HCT116 (cell line): ENCODE measurements at regions not wholly inside any gene's neighbourhood (a gene's known extent, or its start where the extent isn't known, plus 50 kb on each side); places are given as distances from the start of the nearest gene placed in this dataset.

ENCODE experiments used
- ATAC-seq: fragments of 200-7000 bp; cut with Tn5 transposase; 2 replicates; pipeline ENCODE4 v1.9.1; 2020; ENCODE audit warnings: mild to moderate bottlenecking, moderate library complexity
- BruUV-seq: library from RNA; stranded (reverse); fragments of 400-500 nt; replicated peaks from 2 replicates; lab custom pipeline; 2021; lab: Mats Ljungman, UMichigan
- CTCF ChIA-PET: fragments of 300-600 bp; sonication (Branson Sonifier 250); formaldehyde crosslinking; loops from one replicate; lab custom pipeline; 2021; ENCODE audit warnings: antibody characterized with exemption; lab: Charles Lee
- POLR2A ChIA-PET: fragments of 300-600, 350-600 bp; sonication (Branson Sonifier 250); formaldehyde crosslinking; loops from one replicate; lab custom pipeline; 2021; ENCODE audit warnings: antibody characterized with exemption; lab: Charles Lee
- RAD21 ChIA-PET, 2 experiments: fragments of 300-600 bp; sonication (Branson Sonifier 250); formaldehyde crosslinking; loops; one replicate each; lab custom pipeline; 2023; ENCODE audit warnings: low total read pairs in 2 of 2; ENCODE audit not compliant: uncharacterized antibody in 2 of 2, unreplicated experiment in 2 of 2, low non-redundant PET in 1 of 2; lab: Charles Lee
- DNase-seq: peaks from one replicate; pipeline ENCODE4 v3.0.0-alpha.2; 2010; ENCODE audit warnings: low read depth, low spot score
- H2AFZ ChIP-seq: fragments of 200-600 bp; shearing (Covaris generic), sonication (generic); 2 replicates; pipeline ENCODE4 v1.6.1; 2017; ENCODE audit warnings: low read depth, mixed run types, mixed read lengths, antibody characterized with exemption, low read length; ENCODE audit not compliant: poor library complexity, severe bottlenecking
- H3K27ac ChIP-seq: 2 replicates; pipeline ENCODE4 v1.5.1; 2012; ENCODE audit warnings: low read depth, low read length
- H3K27me3 ChIP-seq: fragments of 200-600 bp; sonication (generic); 2 replicates; pipeline ENCODE4 v1.6.1; 2016; ENCODE audit warnings: mixed run types, low read length, mixed read lengths; ENCODE audit not compliant: insufficient read depth
- H3K36me3 ChIP-seq, 2 experiments: fragments of 200-500 bp in 1 of 2; fragments of 200-600 bp in 1 of 2; sonication (Bioruptor generic) in 1 of 2; sonication (generic) in 1 of 2; 2 replicates each; pipeline versions ENCODE4 v1.5.1 to v1.6.1; 2014 to 2016; ENCODE audit warnings: low read length in 2 of 2, inconsistent platforms in 1 of 2, mixed read lengths in 1 of 2, mixed run types in 1 of 2; ENCODE audit not compliant: insufficient read depth in 2 of 2, control insufficient read depth in 1 of 2
- H3K4me1 ChIP-seq, 2 experiments: fragments of 200-600 bp in 1 of 2; sonication (generic) in 1 of 2; 2 replicates each; pipeline versions ENCODE4 v1.5.1 to v1.6.1; 2012 to 2017; ENCODE audit warnings: low read length in 2 of 2, inconsistent platforms in 1 of 2, mild to moderate bottlenecking in 1 of 2, mixed read lengths in 1 of 2, mixed run types in 1 of 2, moderate library complexity in 1 of 2; ENCODE audit not compliant: insufficient read depth in 2 of 2, control insufficient read depth in 1 of 2
- H3K4me2 ChIP-seq: fragments of 200-600 bp; sonication (generic); 2 replicates; pipeline ENCODE4 v1.6.1; 2017; ENCODE audit warnings: mixed run types, low read length, mixed read lengths
- H3K4me3 ChIP-seq, 2 experiments: fragments of 200-600 bp in 1 of 2; sonication (generic) in 1 of 2; replicated peaks in 1 of 2; 2 replicates each; pipeline ENCODE4 v1.5.1; 2011 to 2016; ENCODE audit warnings: low read length in 2 of 2, control low read depth in 1 of 2, low read depth in 1 of 2, mild to moderate bottlenecking in 1 of 2, mixed read lengths in 1 of 2, mixed run types in 1 of 2
- H3K79me2 ChIP-seq: fragments of 200-600 bp; sonication (generic); 2 replicates; pipeline ENCODE4 v1.6.1; 2017; ENCODE audit warnings: mild to moderate bottlenecking, mixed run types, low read length, moderate library complexity, mixed read lengths; ENCODE audit not compliant: insufficient read depth
- H3K9ac ChIP-seq: fragments of 200-600 bp; sonication (generic); 2 replicates; pipeline ENCODE4 v1.6.1; 2016; ENCODE audit warnings: low read length, mixed read lengths
- H3K9me2 ChIP-seq: fragments of 200-600 bp; sonication (generic), shearing (Covaris generic); 2 replicates; pipeline ENCODE4 v1.6.1; 2017; ENCODE audit warnings: mixed run types, mild to moderate bottlenecking, moderate library complexity; ENCODE audit not compliant: insufficient read depth
- H3K9me3 ChIP-seq, 2 experiments: fragments of 200-500 bp in 1 of 2; fragments of 200-600 bp in 1 of 2; sonication (Bioruptor generic) in 1 of 2; sonication (generic) in 1 of 2; 2 replicates each; pipeline ENCODE4 v1.6.1; 2014 to 2017; ENCODE audit warnings: low read length in 2 of 2, mixed read lengths in 2 of 2, inconsistent platforms in 1 of 2, low read depth in 1 of 2, mild to moderate bottlenecking in 1 of 2, mixed run types in 1 of 2, moderate library complexity in 1 of 2; ENCODE audit not compliant: control insufficient read depth in 1 of 2, insufficient read depth in 1 of 2
- H4K20me1 ChIP-seq: fragments of 200-600 bp; sonication (generic), shearing (Covaris generic); 2 replicates; pipeline ENCODE4 v1.6.1; 2017; ENCODE audit warnings: mixed run types, mild to moderate bottlenecking, moderate library complexity; ENCODE audit not compliant: insufficient read depth
- EGR1 ChIP-seq: IDR thresholded peaks from 2 replicates; pipeline ENCODE4 v1.6.1; 2012; ENCODE audit warnings: low read depth
- ELF1 ChIP-seq: IDR thresholded peaks from 2 replicates; pipeline ENCODE4 v1.6.1; 2012; ENCODE audit warnings: low read depth, borderline replicate concordance
- EZH2 ChIP-seq: fragments of 200-600 bp; sonication (generic); IDR thresholded peaks from 2 replicates; pipeline ENCODE4 v1.6.1; 2017; ENCODE audit warnings: antibody characterized with exemption, mixed run types
- EZH2phosphoT487 ChIP-seq: fragments of 200-600 bp; IDR thresholded peaks from 2 replicates; pipeline ENCODE4 v1.6.1; 2018; ENCODE audit warnings: antibody characterized with exemption, borderline replicate concordance
- FOSL1 ChIP-seq: IDR thresholded peaks from 2 replicates; pipeline ENCODE4 v1.6.1; 2012; ENCODE audit warnings: low read depth
- POLR2A ChIP-seq: IDR thresholded peaks from 2 replicates; pipeline ENCODE4 v1.7.0; 2011; ENCODE audit warnings: borderline replicate concordance; ENCODE audit not compliant: insufficient read depth, insufficient read length; ENCODE audit errors: extremely low read depth
- SRF ChIP-seq: IDR thresholded peaks from 2 replicates; pipeline ENCODE4 v1.6.1; 2012; ENCODE audit warnings: low read depth
- TCF7L2 ChIP-seq: IDR thresholded peaks from 2 replicates; pipeline ENCODE4 v1.7.0; 2011; ENCODE audit warnings: borderline replicate concordance, inconsistent platforms; ENCODE audit not compliant: insufficient read depth, insufficient read length; ENCODE audit errors: extremely low read depth
- YY1 ChIP-seq: IDR thresholded peaks from 2 replicates; pipeline ENCODE4 v1.6.1; 2011; ENCODE audit warnings: low read length, low read depth, moderate library complexity, mild to moderate bottlenecking; ENCODE audit not compliant: insufficient replicate concordance; ENCODE audit errors: extremely low read depth
- intact Hi-C: fragments of 100-400 bp; cut with micrococcal nuclease; formaldehyde crosslinking; loops from 2 replicates; pipeline ENCODE4 v1.10.0; 2022
- TF ChIP-seq, protein P1 (sequence below): IDR thresholded peaks from 2 replicates; pipeline ENCODE4 v1.6.1; 2012; ENCODE audit warnings: low read depth
- TF ChIP-seq, protein P2 (sequence below), 3 experiments: fragments of 200-600 bp in 1 of 3; sonication (generic) in 1 of 3; IDR thresholded peaks in 2 of 3; conservative IDR thresholded peaks in 1 of 3; 2 replicates each; pipeline ENCODE4 v1.5.1; 2012 to 2017; ENCODE audit warnings: low read depth in 2 of 3, low read length in 2 of 3, antibody characterized with exemption in 1 of 3, borderline replicate concordance in 1 of 3, control low read depth in 1 of 3, mild to moderate bottlenecking in 1 of 3, mixed read lengths in 1 of 3, mixed run types in 1 of 3, moderate library complexity in 1 of 3; ENCODE audit not compliant: insufficient read depth in 1 of 3

DNA sequence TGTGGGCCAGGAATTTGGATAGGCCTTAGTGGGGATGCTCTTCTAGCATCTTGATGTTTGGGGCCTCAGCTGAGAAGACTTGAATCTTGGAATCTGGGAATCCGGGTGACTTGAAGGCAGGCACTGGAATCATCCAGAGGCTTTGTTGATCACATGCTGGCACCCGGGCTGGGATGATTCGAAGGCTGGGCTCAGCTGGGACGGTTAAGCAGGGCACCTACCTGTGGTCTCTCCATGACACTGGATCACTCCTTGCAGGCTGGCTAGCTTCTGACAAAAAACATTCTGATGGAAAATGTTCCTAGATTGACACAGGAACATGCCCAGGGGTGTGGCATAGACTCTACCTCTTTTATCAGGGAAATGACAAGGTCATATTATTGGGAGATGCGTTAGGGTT, 149.1 kb downstream of the TENT4A start:
- intact Hi-C loops, result no loop called here
- Histone ChIP-seq H3K9ac (no peak overlapping the region), H3K9me2 (no peaks in the 10 kb centered on the region), H3K79me2 (no peaks in the 10 kb centered on the region), H2AFZ (no peak overlapping the region), H3K4me1 (no peaks in the 10 kb centered on the region), H3K9me3 (no peaks in the 10 kb centered on the region), H3K27me3 (no peaks in the 10 kb centered on the region; the same call in 1 of the 2 replicates), H3K4me2 (no peak overlapping the region), H4K20me1 (no peaks in the 10 kb centered on the region), H3K4me3 (no peak overlapping the region), H3K36me3 (no peaks in the 10 kb centered on the region), H3K27ac (no peak overlapping the region)
- ATAC-seq, result no peak
- TF ChIP-seq EGR1 (no peak), POLR2A (no peak), YY1 (no peak)
- TF ChIP-seq, protein P1, sequence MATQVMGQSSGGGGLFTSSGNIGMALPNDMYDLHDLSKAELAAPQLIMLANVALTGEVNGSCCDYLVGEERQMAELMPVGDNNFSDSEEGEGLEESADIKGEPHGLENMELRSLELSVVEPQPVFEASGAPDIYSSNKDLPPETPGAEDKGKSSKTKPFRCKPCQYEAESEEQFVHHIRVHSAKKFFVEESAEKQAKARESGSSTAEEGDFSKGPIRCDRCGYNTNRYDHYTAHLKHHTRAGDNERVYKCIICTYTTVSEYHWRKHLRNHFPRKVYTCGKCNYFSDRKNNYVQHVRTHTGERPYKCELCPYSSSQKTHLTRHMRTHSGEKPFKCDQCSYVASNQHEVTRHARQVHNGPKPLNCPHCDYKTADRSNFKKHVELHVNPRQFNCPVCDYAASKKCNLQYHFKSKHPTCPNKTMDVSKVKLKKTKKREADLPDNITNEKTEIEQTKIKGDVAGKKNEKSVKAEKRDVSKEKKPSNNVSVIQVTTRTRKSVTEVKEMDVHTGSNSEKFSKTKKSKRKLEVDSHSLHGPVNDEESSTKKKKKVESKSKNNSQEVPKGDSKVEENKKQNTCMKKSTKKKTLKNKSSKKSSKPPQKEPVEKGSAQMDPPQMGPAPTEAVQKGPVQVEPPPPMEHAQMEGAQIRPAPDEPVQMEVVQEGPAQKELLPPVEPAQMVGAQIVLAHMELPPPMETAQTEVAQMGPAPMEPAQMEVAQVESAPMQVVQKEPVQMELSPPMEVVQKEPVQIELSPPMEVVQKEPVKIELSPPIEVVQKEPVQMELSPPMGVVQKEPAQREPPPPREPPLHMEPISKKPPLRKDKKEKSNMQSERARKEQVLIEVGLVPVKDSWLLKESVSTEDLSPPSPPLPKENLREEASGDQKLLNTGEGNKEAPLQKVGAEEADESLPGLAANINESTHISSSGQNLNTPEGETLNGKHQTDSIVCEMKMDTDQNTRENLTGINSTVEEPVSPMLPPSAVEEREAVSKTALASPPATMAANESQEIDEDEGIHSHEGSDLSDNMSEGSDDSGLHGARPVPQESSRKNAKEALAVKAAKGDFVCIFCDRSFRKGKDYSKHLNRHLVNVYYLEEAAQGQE, result no peak
- CTCF ChIA-PET, result no interaction called here
- no peak for DNase-seq
- RAD21 ChIA-PET, result no interaction called here
- POLR2A ChIA-PET, result no interaction called here
- no TSS peak for BruUV-seq

DNA sequence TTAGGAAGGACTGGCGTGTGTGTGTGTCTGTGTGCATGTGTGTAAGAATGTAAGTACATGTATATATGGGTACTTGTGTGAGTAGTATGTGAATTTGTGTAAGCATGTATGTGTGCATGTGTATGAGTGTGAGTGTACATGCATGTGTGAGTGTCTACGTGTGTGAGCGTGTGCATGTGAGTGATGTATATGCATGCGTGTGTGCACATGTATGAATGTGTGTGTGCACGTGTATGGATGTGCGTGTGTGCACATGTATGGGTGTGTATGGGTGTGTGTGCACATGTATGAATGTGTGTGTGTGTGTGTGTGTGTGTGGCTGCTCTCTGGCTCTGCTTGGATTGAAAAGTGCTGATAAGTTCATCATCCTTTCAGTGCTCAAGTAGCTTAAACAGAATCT, 154.5 kb downstream of the TENT4A start:
- ChIA-PET POLR2A (no interaction called here), CTCF (no interaction called here), RAD21 (no interaction called here)
- Histone ChIP-seq H4K20me1 (no peaks in the 10 kb centered on the region), H3K4me3 (no peak overlapping the region), H3K27me3 (no peaks in the 10 kb centered on the region; the same call in 1 of the 2 replicates), H3K9ac (no peak overlapping the region), H3K9me2 (no peaks in the 10 kb centered on the region), H3K4me2 (no peak overlapping the region), H3K4me1 (no peaks in the 10 kb centered on the region), H2AFZ (no peak overlapping the region), H3K79me2 (no peaks in the 10 kb centered on the region), H3K27ac (no peak overlapping the region), H3K36me3 (no peaks in the 10 kb centered on the region), H3K9me3 (no peaks in the 10 kb centered on the region)
- no peak for ATAC-seq
- DNase-seq, result no peak
- intact Hi-C loops, result no loop called here
- BruUV-seq, result no TSS peak
- TF ChIP-seq SRF (no peak), ELF1 (no peak), EZH2 (no peak), FOSL1 (no peak), EZH2phosphoT487 (no peak), TCF7L2 (no peak)
- TF ChIP-seq, protein P1, result no peak
- TF ChIP-seq, protein P2, sequence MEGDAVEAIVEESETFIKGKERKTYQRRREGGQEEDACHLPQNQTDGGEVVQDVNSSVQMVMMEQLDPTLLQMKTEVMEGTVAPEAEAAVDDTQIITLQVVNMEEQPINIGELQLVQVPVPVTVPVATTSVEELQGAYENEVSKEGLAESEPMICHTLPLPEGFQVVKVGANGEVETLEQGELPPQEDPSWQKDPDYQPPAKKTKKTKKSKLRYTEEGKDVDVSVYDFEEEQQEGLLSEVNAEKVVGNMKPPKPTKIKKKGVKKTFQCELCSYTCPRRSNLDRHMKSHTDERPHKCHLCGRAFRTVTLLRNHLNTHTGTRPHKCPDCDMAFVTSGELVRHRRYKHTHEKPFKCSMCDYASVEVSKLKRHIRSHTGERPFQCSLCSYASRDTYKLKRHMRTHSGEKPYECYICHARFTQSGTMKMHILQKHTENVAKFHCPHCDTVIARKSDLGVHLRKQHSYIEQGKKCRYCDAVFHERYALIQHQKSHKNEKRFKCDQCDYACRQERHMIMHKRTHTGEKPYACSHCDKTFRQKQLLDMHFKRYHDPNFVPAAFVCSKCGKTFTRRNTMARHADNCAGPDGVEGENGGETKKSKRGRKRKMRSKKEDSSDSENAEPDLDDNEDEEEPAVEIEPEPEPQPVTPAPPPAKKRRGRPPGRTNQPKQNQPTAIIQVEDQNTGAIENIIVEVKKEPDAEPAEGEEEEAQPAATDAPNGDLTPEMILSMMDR (IDR thresholded peaks at IDR 0.05 in 2 of 3, conservative IDR thresholded peaks at IDR 0.05 in 1 of 3; ENCODE audit: borderline replicate concordance in 1 of 3, insufficient read depth in 1 of 3, low read depth in 2 of 3, low read length in 2 of 3), result no peak
